ENCODE measurements at regions not wholly inside any gene's neighbourhood (a gene's known extent, or its start where the extent isn't known, plus 50 kb on each side); places are given as distances from the start of the nearest gene placed in this dataset.

- TF ChIP-seq CTCF (IDR thresholded peaks at IDR 0.05): no peak
- TF ChIP-seq POLR2A (IDR thresholded peaks at IDR 0.05): no peak
- no peak for TF ChIP-seq POLR2AphosphoS5 (IDR thresholded peaks at IDR 0.05)
These were observed 440.4 kb upstream of the NRXN1 start for GRCh38 chr2:51472300-51472699.
